ENCODE measurements at regions not wholly inside any gene's neighbourhood (a gene's known extent, or its start where the extent isn't known, plus 50 kb on each side); places are given as distances from the start of the nearest gene placed in this dataset.

- TF ChIP-seq, protein P1, sequence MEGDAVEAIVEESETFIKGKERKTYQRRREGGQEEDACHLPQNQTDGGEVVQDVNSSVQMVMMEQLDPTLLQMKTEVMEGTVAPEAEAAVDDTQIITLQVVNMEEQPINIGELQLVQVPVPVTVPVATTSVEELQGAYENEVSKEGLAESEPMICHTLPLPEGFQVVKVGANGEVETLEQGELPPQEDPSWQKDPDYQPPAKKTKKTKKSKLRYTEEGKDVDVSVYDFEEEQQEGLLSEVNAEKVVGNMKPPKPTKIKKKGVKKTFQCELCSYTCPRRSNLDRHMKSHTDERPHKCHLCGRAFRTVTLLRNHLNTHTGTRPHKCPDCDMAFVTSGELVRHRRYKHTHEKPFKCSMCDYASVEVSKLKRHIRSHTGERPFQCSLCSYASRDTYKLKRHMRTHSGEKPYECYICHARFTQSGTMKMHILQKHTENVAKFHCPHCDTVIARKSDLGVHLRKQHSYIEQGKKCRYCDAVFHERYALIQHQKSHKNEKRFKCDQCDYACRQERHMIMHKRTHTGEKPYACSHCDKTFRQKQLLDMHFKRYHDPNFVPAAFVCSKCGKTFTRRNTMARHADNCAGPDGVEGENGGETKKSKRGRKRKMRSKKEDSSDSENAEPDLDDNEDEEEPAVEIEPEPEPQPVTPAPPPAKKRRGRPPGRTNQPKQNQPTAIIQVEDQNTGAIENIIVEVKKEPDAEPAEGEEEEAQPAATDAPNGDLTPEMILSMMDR (IDR thresholded peaks at IDR 0.05), result no peak
- TF ChIP-seq POLR2AphosphoS5 (IDR thresholded peaks at IDR 0.05; ENCODE audit: low read depth, low read length), result no peak
Measured at GRCh38 chr20:51918561-51918960, 116.2 kb upstream of the SALL4 start.
